MCF 10A (cell line): ENCODE measurements at regions not wholly inside any gene's neighbourhood (a gene's known extent, or its start where the extent isn't known, plus 50 kb on each side); places are given as distances from the start of the nearest gene placed in this dataset.
A peak's percentile ranks its signal among the peaks of the same experiment; 100 is the strongest.

Experiments used
- BruUV-seq: library from RNA; stranded (reverse); fragments of 400-500 nt; replicated peaks from 2 replicates; lab custom pipeline; 2021; lab: Mats Ljungman, UMichigan
- CTCF ChIA-PET: fragments of 300-600 bp; sonication (Branson Sonifier 250); formaldehyde crosslinking; extraction: SDS; loops from one replicate; lab custom pipeline; 2021; ENCODE audit warnings: antibody characterized with exemption, inconsistent platforms; lab: Yijun Ruan, JAX
- POLR2A ChIA-PET: fragments of 300-600, 350-650 bp; sonication (Branson Sonifier 250); formaldehyde crosslinking; extraction: SDS; loops from one replicate; lab custom pipeline; 2020; ENCODE audit warnings: antibody characterized with exemption, inconsistent platforms; lab: Yijun Ruan, JAX
- DNase-seq: peaks from one replicate; pipeline ENCODE4 v3.0.0-alpha.2; 2018; ENCODE audit not compliant: unreplicated experiment
- H3K27ac Mint-ChIP-seq: one replicate; pipeline ENCODE4 v1.8.0; 2022; ENCODE audit warnings: mild to moderate bottlenecking, low read depth, mixed read lengths; ENCODE audit not compliant: unreplicated experiment
- H3K27me3 Mint-ChIP-seq: one replicate; pipeline ENCODE4 v1.8.0; 2022; ENCODE audit warnings: mixed read lengths; ENCODE audit not compliant: insufficient read depth, unreplicated experiment
- H3K36me3 Mint-ChIP-seq: one replicate; pipeline ENCODE4 v1.8.0; 2022; ENCODE audit warnings: mild to moderate bottlenecking, moderate library complexity, mixed read lengths; ENCODE audit not compliant: insufficient read depth, unreplicated experiment
- H3K4me1 Mint-ChIP-seq: one replicate; pipeline ENCODE4 v1.8.0; 2022; ENCODE audit warnings: mixed read lengths; ENCODE audit not compliant: insufficient read depth, unreplicated experiment
- H3K4me3 Mint-ChIP-seq: one replicate; pipeline ENCODE4 v1.8.0; 2022; ENCODE audit warnings: mild to moderate bottlenecking, moderate library complexity, mixed read lengths; ENCODE audit not compliant: unreplicated experiment
- H3K9me3 Mint-ChIP-seq: one replicate; pipeline ENCODE4 v1.8.0; 2022; ENCODE audit warnings: mixed read lengths; ENCODE audit not compliant: unreplicated experiment
- intact Hi-C: fragments of 100-400 bp; cut with micrococcal nuclease; formaldehyde crosslinking; loops from 2 replicates; pipeline ENCODE4 v1.14.1; 2022
- TF ChIP-seq, protein P1 (sequence below): fragments of 200-600 bp; IDR thresholded peaks from one replicate; pipeline ENCODE4 v1.8.0; 2022; ENCODE audit warnings: antibody characterized with exemption, mild to moderate bottlenecking; ENCODE audit not compliant: unreplicated experiment

- no peaks in the 10 kb centered on the region for H3K4me1 Mint-ChIP-seq
- TF ChIP-seq, protein P1, sequence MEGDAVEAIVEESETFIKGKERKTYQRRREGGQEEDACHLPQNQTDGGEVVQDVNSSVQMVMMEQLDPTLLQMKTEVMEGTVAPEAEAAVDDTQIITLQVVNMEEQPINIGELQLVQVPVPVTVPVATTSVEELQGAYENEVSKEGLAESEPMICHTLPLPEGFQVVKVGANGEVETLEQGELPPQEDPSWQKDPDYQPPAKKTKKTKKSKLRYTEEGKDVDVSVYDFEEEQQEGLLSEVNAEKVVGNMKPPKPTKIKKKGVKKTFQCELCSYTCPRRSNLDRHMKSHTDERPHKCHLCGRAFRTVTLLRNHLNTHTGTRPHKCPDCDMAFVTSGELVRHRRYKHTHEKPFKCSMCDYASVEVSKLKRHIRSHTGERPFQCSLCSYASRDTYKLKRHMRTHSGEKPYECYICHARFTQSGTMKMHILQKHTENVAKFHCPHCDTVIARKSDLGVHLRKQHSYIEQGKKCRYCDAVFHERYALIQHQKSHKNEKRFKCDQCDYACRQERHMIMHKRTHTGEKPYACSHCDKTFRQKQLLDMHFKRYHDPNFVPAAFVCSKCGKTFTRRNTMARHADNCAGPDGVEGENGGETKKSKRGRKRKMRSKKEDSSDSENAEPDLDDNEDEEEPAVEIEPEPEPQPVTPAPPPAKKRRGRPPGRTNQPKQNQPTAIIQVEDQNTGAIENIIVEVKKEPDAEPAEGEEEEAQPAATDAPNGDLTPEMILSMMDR: no peak
- H3K4me3 Mint-ChIP-seq: no peak overlapping the region
- no peaks in the 10 kb centered on the region for H3K36me3 Mint-ChIP-seq
- no peaks in the 10 kb centered on the region for H3K27me3 Mint-ChIP-seq
- CTCF ChIA-PET: no interaction called here
- intact Hi-C loops: no loop called here
- H3K9me3 Mint-ChIP-seq: no peaks in the 10 kb centered on the region
- no peak for DNase-seq
- no TSS peak for BruUV-seq
- no peak overlapping the region for H3K27ac Mint-ChIP-seq
- POLR2A ChIA-PET: no interaction called here
These were observed 93.4 kb downstream of the IL12A start for GRCh38 chr3:160081958-160082533.

DNA sequence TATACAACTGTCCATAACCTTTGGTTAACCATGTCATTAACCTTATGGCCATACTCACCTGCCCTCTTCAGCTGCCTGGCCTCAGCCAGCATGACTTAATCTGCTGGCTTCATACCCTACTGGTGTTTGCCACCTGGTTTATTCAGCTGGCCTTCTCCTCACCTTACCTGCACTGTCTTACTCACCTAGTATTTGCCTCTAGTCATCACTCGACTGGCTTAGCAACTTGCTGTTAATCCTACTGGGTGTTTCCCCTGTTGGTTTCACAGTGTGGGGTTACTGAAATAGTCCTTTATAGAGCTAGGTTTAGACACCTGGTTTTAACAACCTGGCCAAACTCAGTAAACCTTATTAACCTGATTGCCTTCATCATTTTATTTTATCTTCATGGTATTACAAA, 96.4 kb downstream of the IL12A start:
- peaks cover 15% of the 10 kb centered on the region for H3K9me3 Mint-ChIP-seq
- DNase-seq: no peak
- intact Hi-C loops: no loop called here
- H3K27ac Mint-ChIP-seq: no peak overlapping the region
- no TSS peak for BruUV-seq
- POLR2A ChIA-PET: interaction anchor here (0.9 kb wide), 1 partner anchor 12 kb away, joined by 3 read pairs; no protein-coding TSS in a partner anchor
- H3K36me3 Mint-ChIP-seq: no peaks in the 10 kb centered on the region
- H3K4me1 Mint-ChIP-seq: no peaks in the 10 kb centered on the region
- CTCF ChIA-PET: interaction anchor here (0.5 kb wide), 1 partner anchor 1959 kb away, joined by 4 read pairs; no protein-coding TSS in a partner anchor
- no peak overlapping the region for H3K4me3 Mint-ChIP-seq
- no peaks in the 10 kb centered on the region for H3K27me3 Mint-ChIP-seq
- TF ChIP-seq, protein P1: no peak

DNA sequence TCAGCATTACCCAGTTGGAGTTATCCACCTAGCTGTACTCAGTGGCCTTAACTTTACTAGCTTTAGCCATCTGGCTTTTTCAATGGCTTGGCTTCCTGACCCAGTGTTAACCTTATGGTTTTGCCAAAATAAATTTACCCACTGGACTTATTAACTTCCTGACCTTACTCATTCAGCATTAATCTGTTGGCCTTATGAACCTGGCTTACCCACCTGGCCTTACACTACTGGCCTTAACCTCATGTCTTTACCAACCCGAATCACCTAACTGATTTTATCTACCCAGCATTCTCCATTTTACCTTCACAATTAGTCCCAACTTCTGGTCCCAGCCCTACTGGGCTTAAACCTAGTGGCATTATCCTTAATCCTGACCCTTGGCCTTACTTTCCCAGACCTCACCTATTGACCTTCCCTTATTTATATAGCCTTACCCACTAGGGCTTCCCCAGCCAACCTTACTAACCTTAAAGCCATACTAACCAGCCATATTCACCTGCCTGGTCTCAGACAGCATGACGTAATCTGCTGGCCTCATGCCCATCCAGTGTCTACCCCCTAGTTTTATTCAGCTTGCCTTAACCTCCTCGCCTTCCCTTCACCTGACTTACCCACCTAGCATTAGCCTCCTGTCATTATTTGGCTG, 100.0 kb downstream of the IL12A start:
- H3K36me3 Mint-ChIP-seq: no peaks in the 10 kb centered on the region
- no TSS peak for BruUV-seq
- peaks cover 15% of the 10 kb centered on the region for H3K9me3 Mint-ChIP-seq
- intact Hi-C loops: no loop called here
- POLR2A ChIA-PET: no interaction called here
- no peak overlapping the region for H3K27ac Mint-ChIP-seq
- TF ChIP-seq, protein P1: no peak
- no peaks in the 10 kb centered on the region for H3K4me1 Mint-ChIP-seq
- no peaks in the 10 kb centered on the region for H3K27me3 Mint-ChIP-seq
- H3K4me3 Mint-ChIP-seq: no peak overlapping the region
- CTCF ChIA-PET: interaction anchor here (0.6 kb wide), 1 partner anchor 110 kb away, joined by 4 read pairs; no protein-coding TSS in a partner anchor
- DNase-seq: peak; percentile 8

- no peak for DNase-seq
- Mint-ChIP-seq H3K4me1 (no peaks in the 10 kb centered on the region), H3K36me3 (no peaks in the 10 kb centered on the region), H3K4me3 (no peak overlapping the region), H3K27ac (no peak overlapping the region), H3K27me3 (no peaks in the 10 kb centered on the region), H3K9me3 (peaks cover 15% of the 10 kb centered on the region)
- TF ChIP-seq, protein P1: no peak
- CTCF ChIA-PET: interaction anchor here (0.9 kb wide), 1 partner anchor 55 kb away, joined by 3 read pairs; no protein-coding TSS in a partner anchor
- intact Hi-C loops: no loop called here
- POLR2A ChIA-PET: no interaction called here
- BruUV-seq: no TSS peak
These were observed 102.0 kb downstream of the IL12A start for GRCh38 chr3:160090653-160091052.
